Tibial nerve (tissue), 3 donors: ENCODE measurements at regions not wholly inside any gene's neighbourhood (a gene's known extent, or its start where the extent isn't known, plus 50 kb on each side); places are given as distances from the start of the nearest gene placed in this dataset.

Experiments
- CTCF ChIP-seq, 5 experiments: fragments of 200-600 bp in 3 of 5; fragments of 450-650 bp in 2 of 5; sonication (generic) in 3 of 5; IDR thresholded peaks; one replicate each; pipeline ENCODE4 v1.5.1; 2016 to 2019; ENCODE audit warnings: antibody characterized with exemption in 5 of 5, mild to moderate bottlenecking in 3 of 5, moderate library complexity in 2 of 5
- POLR2A ChIP-seq, 2 donors: fragments of 450-650 bp; IDR thresholded peaks; one replicate each; pipeline ENCODE4 v1.6.1; 2017; ENCODE audit warnings: antibody characterized with exemption in 2 of 2, mild to moderate bottlenecking in 2 of 2, moderate library complexity in 2 of 2

- TF ChIP-seq CTCF (IDR thresholded peaks at IDR 0.05) (no peak), POLR2A (IDR thresholded peaks at IDR 0.05) (no peak)
Measured at GRCh38 chr4:108445716-108446115, 174.7 kb upstream of the RPL34 start.
